Ishikawa (cell line): ENCODE measurements at regions not wholly inside any gene's neighbourhood (a gene's known extent, or its start where the extent isn't known, plus 50 kb on each side); places are given as distances from the start of the nearest gene placed in this dataset.

Experiments
- CEBPB ChIP-seq: IDR thresholded peaks from 2 replicates; pipeline ENCODE4 v1.6.1; 2012
- CREB1 ChIP-seq: IDR thresholded peaks from 2 replicates; pipeline ENCODE4 v1.6.1; 2012; ENCODE audit warnings: low read depth
- EGR1 ChIP-seq: IDR thresholded peaks from 2 replicates; pipeline ENCODE4 v1.6.1; 2012
- EP300 ChIP-seq: IDR thresholded peaks from 2 replicates; pipeline ENCODE4 v1.6.1; 2012; ENCODE audit warnings: borderline replicate concordance
- FOXM1 ChIP-seq: IDR thresholded peaks from 2 replicates; pipeline ENCODE4 v1.6.1; 2012; ENCODE audit warnings: low read depth, borderline replicate concordance
- MAX ChIP-seq: IDR thresholded peaks from 2 replicates; pipeline ENCODE4 v1.6.1; 2012
- NFIC ChIP-seq: IDR thresholded peaks from 2 replicates; pipeline ENCODE4 v1.6.1; 2012
- RAD21 ChIP-seq: IDR thresholded peaks from 2 replicates; pipeline ENCODE4 v1.6.1; 2012; ENCODE audit warnings: low read depth
- REST ChIP-seq: IDR thresholded peaks from 2 replicates; pipeline ENCODE4 v1.6.1; 2012; ENCODE audit warnings: low read depth, mild to moderate bottlenecking
- TAF1 ChIP-seq: IDR thresholded peaks from 2 replicates; pipeline ENCODE4 v1.6.1; 2012; ENCODE audit warnings: low read depth, mild to moderate bottlenecking
- TCF12 ChIP-seq: IDR thresholded peaks from 2 replicates; pipeline ENCODE4 v1.6.1; 2012; ENCODE audit warnings: low read depth
- TEAD4 ChIP-seq: IDR thresholded peaks from 2 replicates; pipeline ENCODE4 v1.6.1; 2012
- USF1 ChIP-seq: IDR thresholded peaks from 2 replicates; pipeline ENCODE4 v1.6.1; 2012
- YY1 ChIP-seq: IDR thresholded peaks from 2 replicates; pipeline ENCODE4 v1.6.1; 2012; ENCODE audit warnings: low read depth
- ZBTB7A ChIP-seq: IDR thresholded peaks from 2 replicates; pipeline ENCODE4 v1.6.1; 2012; ENCODE audit warnings: low read depth

DNA sequence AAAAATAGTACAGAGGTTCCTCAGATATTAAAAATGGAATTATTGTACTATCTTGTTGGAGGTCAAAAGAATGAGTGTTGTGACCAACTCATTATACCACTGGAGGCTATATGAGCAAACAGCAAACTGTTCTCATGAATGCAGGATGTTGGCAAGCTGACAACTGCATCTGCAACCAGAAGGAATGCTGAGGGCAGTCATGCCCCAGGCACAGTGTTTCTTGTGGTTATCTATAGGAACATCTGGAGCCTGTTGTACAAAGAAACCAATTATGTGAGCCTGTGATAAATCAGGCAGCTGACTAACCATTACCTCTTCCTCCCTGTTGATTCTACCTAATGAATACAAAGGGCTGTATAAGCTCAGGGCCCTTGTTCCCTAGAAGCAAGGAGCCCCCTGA is 2057.1 kb downstream of the TP53TG3F start:
- TF ChIP-seq EP300, result no peak

- no peak for TF ChIP-seq EGR1
- no peak for TF ChIP-seq RAD21
These were observed 2057.6 kb downstream of the TP53TG3F start for GRCh38 chr16:35516971-35517370.

GRCh38 chr16:35523991-35524390 is 2064.6 kb downstream of the TP53TG3F start:
- TF ChIP-seq TCF12 (no peak), ZBTB7A (no peak), MAX (no peak), CREB1 (no peak), TAF1 (no peak), TEAD4 (no peak), REST (no peak), FOXM1 (no peak), YY1 (no peak), USF1 (no peak), NFIC (no peak), EP300 (no peak), RAD21 (no peak), CEBPB (no peak), EGR1 (no peak)

- no peak for TF ChIP-seq YY1
- no peak for TF ChIP-seq EGR1
- TF ChIP-seq RAD21, result peak; percentile 29; the same call in 1 of the 2 replicates
These were observed 2066.7 kb downstream of the TP53TG3F start for GRCh38 chr16:35525979-35526590.

DNA sequence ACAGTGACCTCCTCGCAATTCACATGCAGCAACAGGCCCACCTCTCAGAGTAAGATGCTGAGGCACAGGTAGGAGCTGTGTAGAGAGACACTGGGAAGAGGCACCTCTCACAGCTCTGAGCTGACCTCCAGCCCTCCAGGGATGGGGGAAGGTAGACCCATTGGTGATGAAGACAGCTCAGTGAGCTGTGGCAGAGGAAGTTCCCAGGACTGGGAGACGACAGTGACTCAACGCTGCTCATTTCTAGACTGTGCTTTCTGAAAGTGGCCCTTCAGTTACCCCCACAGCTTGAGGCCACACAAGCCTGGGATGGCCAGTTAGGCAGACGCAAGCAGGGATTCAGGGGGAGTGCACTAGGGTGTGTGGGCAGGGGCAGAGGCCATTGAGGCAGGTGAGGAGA is 2073.2 kb downstream of the TP53TG3F start:
- no peak for TF ChIP-seq NFIC
- TF ChIP-seq CREB1, result no peak
- no peak for TF ChIP-seq RAD21
- TF ChIP-seq REST, result no peak
- TF ChIP-seq EGR1, result no peak
- no peak for TF ChIP-seq USF1
- TF ChIP-seq YY1, result no peak
- TF ChIP-seq ZBTB7A, result no peak

DNA sequence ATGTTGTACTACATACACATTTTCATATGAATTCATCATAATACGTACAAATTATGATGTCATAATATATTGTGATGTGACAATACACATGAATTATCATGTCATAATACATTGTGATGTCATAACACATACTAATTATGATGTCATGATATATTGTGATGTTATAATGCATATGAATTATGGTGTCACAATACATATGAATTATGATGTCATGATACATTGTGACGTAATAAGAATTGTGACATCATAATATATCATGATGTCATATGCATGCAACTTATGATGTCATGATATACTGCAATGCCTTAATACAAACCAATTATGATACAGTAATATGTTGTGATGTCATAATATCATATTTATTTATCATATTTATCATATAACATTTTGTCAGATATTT is 2074.3 kb downstream of the TP53TG3F start:
- TF ChIP-seq TCF12 (no peak), TEAD4 (no peak)

DNA sequence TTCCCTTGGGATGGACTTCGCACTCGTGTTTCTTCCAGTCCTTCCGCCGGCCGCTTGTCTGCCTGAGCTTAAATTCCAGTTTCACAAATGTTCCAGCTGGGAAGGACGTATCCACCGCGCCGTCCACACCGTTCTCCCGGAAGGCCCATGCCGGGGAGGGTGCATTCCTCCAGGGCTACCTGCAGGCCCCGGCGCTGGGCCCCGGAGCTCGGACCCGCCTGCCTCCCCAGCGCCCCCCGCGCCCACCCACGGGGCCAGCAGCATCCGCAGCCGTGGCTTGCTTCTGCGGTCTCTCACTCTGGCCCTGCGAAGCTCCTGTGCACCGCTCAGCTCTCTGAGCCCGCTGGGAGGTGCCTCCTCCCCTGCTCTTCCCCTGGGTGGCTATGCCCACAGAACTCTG is 2084.1 kb downstream of the TP53TG3F start:
- no peak for TF ChIP-seq ZBTB7A
- no peak for TF ChIP-seq YY1
- TF ChIP-seq EP300, result no peak
- no peak for TF ChIP-seq TCF12
- TF ChIP-seq EGR1, result no peak
- TF ChIP-seq NFIC, result no peak
- TF ChIP-seq CREB1, result no peak

DNA sequence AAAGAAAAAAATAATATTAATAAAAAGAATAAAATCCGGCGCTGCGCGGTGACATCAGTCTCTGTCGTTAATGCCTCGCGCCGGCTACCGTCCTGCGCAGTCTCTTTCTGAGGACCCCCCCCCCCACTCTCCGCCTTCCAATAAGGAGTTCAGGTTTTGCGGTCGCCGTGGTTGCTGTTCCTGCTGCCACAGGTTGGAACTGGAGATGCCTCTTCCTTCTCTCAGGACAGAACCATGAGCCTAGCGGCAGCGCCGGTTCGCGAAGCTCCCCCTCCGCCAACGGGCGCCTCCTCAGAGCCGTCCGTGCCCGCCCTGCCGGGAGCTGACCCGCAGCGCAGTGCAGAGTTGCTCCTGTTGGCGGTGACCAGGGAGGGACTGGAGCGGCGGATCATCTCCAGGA is 2093.4 kb downstream of the TP53TG3F start:
- TF ChIP-seq MAX (no peak), EP300 (no peak), NFIC (no peak), FOXM1 (no peak), RAD21 (no peak), CEBPB (no peak), TCF12 (no peak), CREB1 (no peak), USF1 (no peak), TAF1 (no peak)
